ENCODE measurements at regions not wholly inside any gene's neighbourhood (a gene's known extent, or its start where the extent isn't known, plus 50 kb on each side); places are given as distances from the start of the nearest gene placed in this dataset.

DNA sequence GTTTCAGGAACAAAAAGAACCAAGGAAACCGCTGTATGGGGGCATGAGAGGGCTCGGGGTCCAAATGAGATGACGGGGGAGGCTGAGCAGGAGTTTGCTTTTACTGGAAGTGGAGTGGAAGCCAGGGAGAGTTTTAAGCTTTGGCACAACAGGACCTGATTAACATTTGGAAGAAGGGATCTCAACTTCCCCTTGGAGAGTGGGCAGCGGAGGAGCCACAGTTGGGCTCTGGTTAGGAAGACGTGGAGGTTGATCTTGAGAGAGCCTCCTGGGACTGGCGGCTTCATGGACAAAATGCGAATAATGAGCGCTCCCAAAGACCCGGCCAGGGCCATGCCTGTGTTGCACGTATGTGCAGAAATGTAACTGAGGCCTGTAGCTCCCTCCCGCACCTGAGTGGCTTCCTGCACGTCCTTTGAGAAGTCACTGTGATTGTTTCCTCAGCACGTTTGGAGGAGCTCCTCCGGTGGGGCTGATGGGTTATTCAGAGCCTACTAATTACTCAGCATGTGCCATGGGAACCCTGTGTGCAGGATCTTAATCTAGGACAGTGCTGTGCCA lies 595.3 kb upstream of the MGMT start:
- Histone ChIP-seq H3K79me2 (replicated peaks; ENCODE audit: insufficient read depth, low read length) (no peaks in the 10 kb centered on the region), H4K20me1 (ENCODE audit: insufficient read depth) (no peaks in the 10 kb centered on the region), H3K9me2 (ENCODE audit: insufficient read depth, low read length) (no peaks in the 10 kb centered on the region), H3K9me3 (ENCODE audit: low read length) (no peaks in the 10 kb centered on the region), H3K27ac (ENCODE audit: low read length) (no peak overlapping the region), H3K4me3 (ENCODE audit: low read length) (no peak overlapping the region), H2AFZ (ENCODE audit: low read depth, low read length) (no peak overlapping the region), H3F3A (ENCODE audit: insufficient read depth, low read length, poor library complexity, severe bottlenecking) (no peaks in the 10 kb centered on the region), H3K27me3 (ENCODE audit: insufficient read depth, low read depth, low read length) (no peaks in the 10 kb centered on the region), H3K36me3 (ENCODE audit: insufficient read depth, low read length) (no peaks in the 10 kb centered on the region), H3K4me2 (ENCODE audit: low read length) (no peak overlapping the region), H3K9ac (ENCODE audit: low read length) (no peak overlapping the region)
- TF ChIP-seq EP300 (conservative IDR thresholded peaks at IDR 0.05; ENCODE audit: poor library complexity, severe bottlenecking) (no peak), POLR2AphosphoS5 (IDR thresholded peaks at IDR 0.05) (no peak), SMC3 (conservative IDR thresholded peaks at IDR 0.05; ENCODE audit: poor library complexity) (no peak), REST (IDR thresholded peaks at IDR 0.05; ENCODE audit: borderline replicate concordance) (no peak), EZH2 (IDR thresholded peaks at IDR 0.05; ENCODE audit: borderline replicate concordance, insufficient read depth, low read length, poor library complexity, severe bottlenecking) (no peak), TAF1 (IDR thresholded peaks at IDR 0.05; ENCODE audit: low read depth) (no peak), MXI1 (conservative IDR thresholded peaks at IDR 0.05; ENCODE audit: poor library complexity, severe bottlenecking) (no peak), RAD21 (conservative IDR thresholded peaks at IDR 0.05) (no peak)
- TF ChIP-seq, protein P1, sequence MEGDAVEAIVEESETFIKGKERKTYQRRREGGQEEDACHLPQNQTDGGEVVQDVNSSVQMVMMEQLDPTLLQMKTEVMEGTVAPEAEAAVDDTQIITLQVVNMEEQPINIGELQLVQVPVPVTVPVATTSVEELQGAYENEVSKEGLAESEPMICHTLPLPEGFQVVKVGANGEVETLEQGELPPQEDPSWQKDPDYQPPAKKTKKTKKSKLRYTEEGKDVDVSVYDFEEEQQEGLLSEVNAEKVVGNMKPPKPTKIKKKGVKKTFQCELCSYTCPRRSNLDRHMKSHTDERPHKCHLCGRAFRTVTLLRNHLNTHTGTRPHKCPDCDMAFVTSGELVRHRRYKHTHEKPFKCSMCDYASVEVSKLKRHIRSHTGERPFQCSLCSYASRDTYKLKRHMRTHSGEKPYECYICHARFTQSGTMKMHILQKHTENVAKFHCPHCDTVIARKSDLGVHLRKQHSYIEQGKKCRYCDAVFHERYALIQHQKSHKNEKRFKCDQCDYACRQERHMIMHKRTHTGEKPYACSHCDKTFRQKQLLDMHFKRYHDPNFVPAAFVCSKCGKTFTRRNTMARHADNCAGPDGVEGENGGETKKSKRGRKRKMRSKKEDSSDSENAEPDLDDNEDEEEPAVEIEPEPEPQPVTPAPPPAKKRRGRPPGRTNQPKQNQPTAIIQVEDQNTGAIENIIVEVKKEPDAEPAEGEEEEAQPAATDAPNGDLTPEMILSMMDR (IDR thresholded peaks at IDR 0.05; ENCODE audit: poor library complexity, severe bottlenecking) = no peak

- no peaks in the 10 kb centered on the region for H3K9me3 ChIP-seq (ENCODE audit: low read length)
- no peak overlapping the region for H2AFZ ChIP-seq (ENCODE audit: low read depth, low read length)
- H3K27me3 ChIP-seq (ENCODE audit: insufficient read depth, low read depth, low read length) = no peaks in the 10 kb centered on the region
- H3K27ac ChIP-seq (ENCODE audit: low read length) = no peak overlapping the region
- H4K20me1 ChIP-seq (ENCODE audit: insufficient read depth) = no peaks in the 10 kb centered on the region
- H3K4me2 ChIP-seq (ENCODE audit: low read length) = no peak overlapping the region
- H3K79me2 ChIP-seq (replicated peaks; ENCODE audit: insufficient read depth, low read length) = no peaks in the 10 kb centered on the region
- no peaks in the 10 kb centered on the region for H3K9me2 ChIP-seq (ENCODE audit: insufficient read depth, low read length)
- H3F3A ChIP-seq (ENCODE audit: insufficient read depth, low read length, poor library complexity, severe bottlenecking) = no peaks in the 10 kb centered on the region
- H3K4me3 ChIP-seq (ENCODE audit: low read length) = no peak overlapping the region
- H3K9ac ChIP-seq (ENCODE audit: low read length) = no peak overlapping the region
- H3K36me3 ChIP-seq (ENCODE audit: insufficient read depth, low read length) = no peaks in the 10 kb centered on the region
- TF ChIP-seq REST (IDR thresholded peaks at IDR 0.05; ENCODE audit: borderline replicate concordance) (no peak), EZH2 (IDR thresholded peaks at IDR 0.05; ENCODE audit: borderline replicate concordance, insufficient read depth, low read length, poor library complexity, severe bottlenecking) (no peak), POLR2AphosphoS5 (IDR thresholded peaks at IDR 0.05) (no peak), TAF1 (IDR thresholded peaks at IDR 0.05; ENCODE audit: low read depth) (no peak), RAD21 (conservative IDR thresholded peaks at IDR 0.05) (no peak), EP300 (conservative IDR thresholded peaks at IDR 0.05; ENCODE audit: poor library complexity, severe bottlenecking) (no peak), SMC3 (conservative IDR thresholded peaks at IDR 0.05; ENCODE audit: poor library complexity) (no peak), MXI1 (conservative IDR thresholded peaks at IDR 0.05; ENCODE audit: poor library complexity, severe bottlenecking) (no peak)
- TF ChIP-seq, protein P1 (IDR thresholded peaks at IDR 0.05; ENCODE audit: poor library complexity, severe bottlenecking) = no peak
Observed at GRCh38 chr10:128873411-128874054, 593.5 kb upstream of the MGMT start.
